ENCODE measurements at regions not wholly inside any gene's neighbourhood (a gene's known extent, or its start where the extent isn't known, plus 50 kb on each side); places are given as distances from the start of the nearest gene placed in this dataset.

- no peaks in the 10 kb centered on the region for H3K27me3 ChIP-seq
- no peaks in the 10 kb centered on the region for H3K36me3 ChIP-seq
- DNase-seq: peak; percentile 89 to 97 (median 94)
- TF ChIP-seq CTCF (IDR thresholded peaks at IDR 0.05) (no peak), EP300 (IDR thresholded peaks at IDR 0.05) (no peak), POLR2A (IDR thresholded peaks at IDR 0.05) (no peak)
- WGBS, 3 donors: 8 to 10% (median 9%) methylated on average over 16 to 23 of the region's 23 CpGs
- H3K27ac ChIP-seq: peak overlapping the region; percentile 75 to 84
- intact Hi-C loops (cut with DNase I): no loop called here
- peak overlapping the region; percentile 49 for H3K4me3 ChIP-seq
- peaks cover 28% of the 10 kb centered on the region for H3K4me1 ChIP-seq (ENCODE audit: insufficient read depth)
- no peaks in the 10 kb centered on the region for H3K9me3 ChIP-seq
Measured at GRCh38 chr17:77449908-77450741, 309.4 kb downstream of the SEC14L1 start.

- Histone ChIP-seq H3K4me1 (ENCODE audit: insufficient read depth) (peaks cover 22% of the 10 kb centered on the region), H3K4me3 (peak overlapping the region; percentile 49), H3K36me3 (no peaks in the 10 kb centered on the region), H3K9me3 (no peaks in the 10 kb centered on the region), H3K27me3 (no peaks in the 10 kb centered on the region), H3K27ac (peak overlapping the region; percentile 75 to 84)
- intact Hi-C loops (cut with DNase I): no loop called here
- no peak for DNase-seq
- no peak for TF ChIP-seq POLR2A (IDR thresholded peaks at IDR 0.05)
- no peak for TF ChIP-seq CTCF (IDR thresholded peaks at IDR 0.05)
- no peak for TF ChIP-seq EP300 (IDR thresholded peaks at IDR 0.05)
- 12 to 14% (median 13%) methylated on average over 8 to 9 of the region's 9 CpGs for WGBS, 3 donors
Measured at GRCh38 chr17:77450742-77451244, 310.0 kb downstream of the SEC14L1 start.

GRCh38 chr17:77451245-77451893 lies 310.6 kb downstream of the SEC14L1 start:
- intact Hi-C loops (cut with DNase I): no loop called here
- H3K36me3 ChIP-seq: no peaks in the 10 kb centered on the region
- H3K9me3 ChIP-seq: no peaks in the 10 kb centered on the region
- H3K4me1 ChIP-seq (ENCODE audit: insufficient read depth): peaks cover 19% of the 10 kb centered on the region
- WGBS, 3 donors: 0 to 1% (median 1%) methylated on average over 43 to 44 of the region's 44 CpGs
- H3K27ac ChIP-seq: peak overlapping the region; percentile 75 to 84
- peak overlapping the region; percentile 49 for H3K4me3 ChIP-seq
- no peaks in the 10 kb centered on the region for H3K27me3 ChIP-seq
- peak; percentile 77 to 87 (median 83) for DNase-seq
- TF ChIP-seq CTCF (IDR thresholded peaks at IDR 0.05) (no peak), POLR2A (IDR thresholded peaks at IDR 0.05) (no peak), EP300 (IDR thresholded peaks at IDR 0.05) (no peak)

GRCh38 chr17:77451894-77452852 lies 311.4 kb downstream of the SEC14L1 start:
- H3K9me3 ChIP-seq: no peaks in the 10 kb centered on the region
- H3K27ac ChIP-seq: peak overlapping the region; percentile 75 to 84
- peak overlapping the region; percentile 49 for H3K4me3 ChIP-seq
- 8 to 9% (median 9%) methylated on average over 30 of the region's 30 CpGs for WGBS, 3 donors
- no peak for TF ChIP-seq EP300 (IDR thresholded peaks at IDR 0.05)
- TF ChIP-seq POLR2A (IDR thresholded peaks at IDR 0.05): peak; percentile 65
- DNase-seq: peak; percentile 58 to 81 (median 75)
- intact Hi-C loops (cut with DNase I): no loop called here
- H3K27me3 ChIP-seq: no peaks in the 10 kb centered on the region
- no peaks in the 10 kb centered on the region for H3K36me3 ChIP-seq
- H3K4me1 ChIP-seq (ENCODE audit: insufficient read depth): peaks cover 19% of the 10 kb centered on the region
